ENCODE measurements at regions not wholly inside any gene's neighbourhood (a gene's known extent, or its start where the extent isn't known, plus 50 kb on each side); places are given as distances from the start of the nearest gene placed in this dataset.

DNA sequence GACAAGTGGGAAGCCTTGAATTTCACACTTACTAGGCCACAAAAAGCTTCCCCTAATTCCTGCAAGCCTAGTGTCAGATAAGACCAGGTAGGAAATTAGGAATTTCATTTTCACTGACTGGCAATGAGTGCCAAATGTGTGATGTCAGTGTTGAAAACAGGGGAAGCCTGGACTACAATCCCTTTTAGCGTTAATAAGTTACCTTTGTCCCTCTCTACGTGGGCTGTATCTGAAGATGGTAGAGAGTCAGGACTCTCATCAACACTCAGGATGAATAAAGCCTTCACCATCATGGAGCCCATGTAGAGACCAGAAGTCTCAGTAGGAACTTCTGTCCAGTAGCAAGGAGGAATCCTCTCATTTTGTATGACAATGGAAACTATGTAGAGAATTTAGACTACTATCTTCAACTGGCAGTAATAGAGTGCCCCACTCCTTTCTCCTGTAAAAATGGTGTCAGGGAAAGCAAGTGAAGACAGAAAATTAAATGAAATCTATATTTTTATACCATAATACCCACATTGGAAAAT lies 324.1 kb upstream of the KLHL1 start:
- TF ChIP-seq, protein P1, sequence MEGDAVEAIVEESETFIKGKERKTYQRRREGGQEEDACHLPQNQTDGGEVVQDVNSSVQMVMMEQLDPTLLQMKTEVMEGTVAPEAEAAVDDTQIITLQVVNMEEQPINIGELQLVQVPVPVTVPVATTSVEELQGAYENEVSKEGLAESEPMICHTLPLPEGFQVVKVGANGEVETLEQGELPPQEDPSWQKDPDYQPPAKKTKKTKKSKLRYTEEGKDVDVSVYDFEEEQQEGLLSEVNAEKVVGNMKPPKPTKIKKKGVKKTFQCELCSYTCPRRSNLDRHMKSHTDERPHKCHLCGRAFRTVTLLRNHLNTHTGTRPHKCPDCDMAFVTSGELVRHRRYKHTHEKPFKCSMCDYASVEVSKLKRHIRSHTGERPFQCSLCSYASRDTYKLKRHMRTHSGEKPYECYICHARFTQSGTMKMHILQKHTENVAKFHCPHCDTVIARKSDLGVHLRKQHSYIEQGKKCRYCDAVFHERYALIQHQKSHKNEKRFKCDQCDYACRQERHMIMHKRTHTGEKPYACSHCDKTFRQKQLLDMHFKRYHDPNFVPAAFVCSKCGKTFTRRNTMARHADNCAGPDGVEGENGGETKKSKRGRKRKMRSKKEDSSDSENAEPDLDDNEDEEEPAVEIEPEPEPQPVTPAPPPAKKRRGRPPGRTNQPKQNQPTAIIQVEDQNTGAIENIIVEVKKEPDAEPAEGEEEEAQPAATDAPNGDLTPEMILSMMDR (IDR thresholded peaks at IDR 0.05) = no peak
- no peak for TF ChIP-seq EP300 (IDR thresholded peaks at IDR 0.05)

Measured in sigmoid colon (tissue), 4 donors.